Endometrial microvascular endothelial cells (primary cell): ENCODE measurements at regions not wholly inside any gene's neighbourhood (a gene's known extent, or its start where the extent isn't known, plus 50 kb on each side); places are given as distances from the start of the nearest gene placed in this dataset.
"Not testable (repeated sequence)": the region's sequence is repeated elsewhere in the genome, so short reads cannot be mapped to it uniquely, and the experiment has no call there.

ENCODE experiments used
- in situ Hi-C: cut with HindIII; loops from 2 replicates; pipeline ENCODE4 v1.10.0; 2017; ENCODE audit warnings: low sequenced_read_pairs, low pct_unique_long_range_greater_than_20kb; ENCODE audit errors: inconsistent ontology term

GRCh38 chr11:87460842-87461637 is 423.3 kb downstream of the TMEM135 start:
- in situ Hi-C loops = no loop called here

- in situ Hi-C loops = no loop called here
Observed at GRCh38 chr11:87460279-87460678, 422.5 kb downstream of the TMEM135 start.

- in situ Hi-C loops = no loop called here
Observed at GRCh38 chr11:87459351-87459750, 421.6 kb downstream of the TMEM135 start.

- in situ Hi-C loops = no loop called here
Observed at GRCh38 chr11:87456499-87456898, 418.8 kb downstream of the TMEM135 start.

GRCh38 chr11:87455180-87455579 is 417.4 kb downstream of the TMEM135 start:
- in situ Hi-C loops = no loop called here

GRCh38 chr11:87454241-87454640 is 416.5 kb downstream of the TMEM135 start:
- in situ Hi-C loops = no loop called here

GRCh38 chr11:87453531-87454089 is 415.9 kb downstream of the TMEM135 start:
- in situ Hi-C loops = no loop called here

- in situ Hi-C loops = not testable (repeated sequence)
Observed at GRCh38 chr11:87452025-87452424, 414.3 kb downstream of the TMEM135 start.

GRCh38 chr11:87451395-87451794 is 413.7 kb downstream of the TMEM135 start:
- in situ Hi-C loops = no loop called here

- in situ Hi-C loops = no loop called here
Observed at GRCh38 chr11:87447606-87448005, 409.9 kb downstream of the TMEM135 start.

- in situ Hi-C loops = no loop called here
Observed at GRCh38 chr11:87444993-87445392, 407.3 kb downstream of the TMEM135 start.

GRCh38 chr11:87443707-87444106 is 406.0 kb downstream of the TMEM135 start:
- in situ Hi-C loops = no loop called here

GRCh38 chr11:87440076-87440770 is 402.5 kb downstream of the TMEM135 start:
- in situ Hi-C loops = no loop called here

GRCh38 chr11:87438416-87438815 is 400.7 kb downstream of the TMEM135 start:
- in situ Hi-C loops = no loop called here

- in situ Hi-C loops = no loop called here
Observed at GRCh38 chr11:87437844-87438223, 400.1 kb downstream of the TMEM135 start.

GRCh38 chr11:87437133-87437843 is 399.6 kb downstream of the TMEM135 start:
- in situ Hi-C loops = no loop called here

GRCh38 chr11:87432022-87432421 is 394.3 kb downstream of the TMEM135 start:
- in situ Hi-C loops = no loop called here

- in situ Hi-C loops = no loop called here
Observed at GRCh38 chr11:87431392-87431791, 393.7 kb downstream of the TMEM135 start.

- in situ Hi-C loops = no loop called here
Observed at GRCh38 chr11:87430821-87431220, 393.1 kb downstream of the TMEM135 start.
